ENCODE measurements at regions not wholly inside any gene's neighbourhood (a gene's known extent, or its start where the extent isn't known, plus 50 kb on each side); places are given as distances from the start of the nearest gene placed in this dataset.

- TF ChIP-seq ARNTL (CRISPR knock-in tag; IDR thresholded peaks at IDR 0.05; ENCODE audit: borderline replicate concordance, low read depth), result no peak
- TF ChIP-seq CSDC2 (CRISPR knock-in tag; IDR thresholded peaks at IDR 0.05), result no peak
- TF ChIP-seq TSHZ2 (CRISPR knock-in tag; IDR thresholded peaks at IDR 0.05), result no peak
- TF ChIP-seq ZFP30 (CRISPR knock-in tag; IDR thresholded peaks at IDR 0.05), result no peak
- TF ChIP-seq SNAI2 (CRISPR knock-in tag; IDR thresholded peaks at IDR 0.05), result no peak
- no peak for TF ChIP-seq RARB (CRISPR knock-in tag; IDR thresholded peaks at IDR 0.05)
- no peak for TF ChIP-seq OSR1 (CRISPR knock-in tag; IDR thresholded peaks at IDR 0.05)
- TF ChIP-seq ISL1 (CRISPR knock-in tag; IDR thresholded peaks at IDR 0.05), result no peak
- no peak for TF ChIP-seq ZNF70 (CRISPR knock-in tag; IDR thresholded peaks at IDR 0.05)
- ATAC-seq, result peak; percentile 68
These were observed 59.2 kb upstream of the IL12A start for GRCh38 chr3:159929171-159930141.

- TF ChIP-seq CSDC2 (CRISPR knock-in tag; IDR thresholded peaks at IDR 0.05), result no peak
- no peak for TF ChIP-seq GLIS3 (CRISPR knock-in tag; IDR thresholded peaks at IDR 0.05)
- no peak for TF ChIP-seq OSR1 (CRISPR knock-in tag; IDR thresholded peaks at IDR 0.05)
- TF ChIP-seq BACH2 (CRISPR knock-in tag; IDR thresholded peaks at IDR 0.05; ENCODE audit: borderline replicate concordance), result no peak
- no peak for TF ChIP-seq ZNF565 (CRISPR knock-in tag; conservative IDR thresholded peaks at IDR 0.05; ENCODE audit: low read depth)
- no peak for TF ChIP-seq POU6F1 (CRISPR knock-in tag; IDR thresholded peaks at IDR 0.05; ENCODE audit: borderline replicate concordance, low read depth)
- no peak for TF ChIP-seq ZNF8 (CRISPR knock-in tag; IDR thresholded peaks at IDR 0.05)
- no peak for TF ChIP-seq TOX (CRISPR knock-in tag; IDR thresholded peaks at IDR 0.05; ENCODE audit: borderline replicate concordance)
- TF ChIP-seq CSRNP3 (CRISPR knock-in tag; IDR thresholded peaks at IDR 0.05), result no peak
- TF ChIP-seq RARB (CRISPR knock-in tag; IDR thresholded peaks at IDR 0.05), result no peak
- TF ChIP-seq TCF4 (CRISPR knock-in tag; IDR thresholded peaks at IDR 0.05; ENCODE audit: borderline replicate concordance), result no peak
- no peak for TF ChIP-seq ZFP30 (CRISPR knock-in tag; IDR thresholded peaks at IDR 0.05)
- TF ChIP-seq ESRRG (CRISPR knock-in tag; IDR thresholded peaks at IDR 0.05), result no peak
- TF ChIP-seq ZFP3 (CRISPR knock-in tag; IDR thresholded peaks at IDR 0.05), result no peak
- no peak for TF ChIP-seq PATZ1 (CRISPR knock-in tag; IDR thresholded peaks at IDR 0.05; ENCODE audit: borderline replicate concordance)
- no peak for TF ChIP-seq ISL1 (CRISPR knock-in tag; IDR thresholded peaks at IDR 0.05)
- TF ChIP-seq PPARA (CRISPR knock-in tag; IDR thresholded peaks at IDR 0.05; ENCODE audit: borderline replicate concordance), result no peak
- TF ChIP-seq ZNF70 (CRISPR knock-in tag; IDR thresholded peaks at IDR 0.05), result no peak
- TF ChIP-seq TSHZ2 (CRISPR knock-in tag; IDR thresholded peaks at IDR 0.05), result no peak
- ATAC-seq, result no peak
These were observed 54.4 kb upstream of the IL12A start for GRCh38 chr3:159934216-159934615.

All from SK-N-SH treated with all-trans-retinoic acid at 6 μM for 48 hours (cell line).